LNCAP (cell line): ENCODE measurements at regions not wholly inside any gene's neighbourhood (a gene's known extent, or its start where the extent isn't known, plus 50 kb on each side); places are given as distances from the start of the nearest gene placed in this dataset.

Experiments used
- TF ChIP-seq, protein P1 (sequence below): fragments of 450-650 bp; IDR thresholded peaks from 2 replicates; pipeline ENCODE4 v1.5.1; 2017; ENCODE audit warnings: mild to moderate bottlenecking

- TF ChIP-seq, protein P1, sequence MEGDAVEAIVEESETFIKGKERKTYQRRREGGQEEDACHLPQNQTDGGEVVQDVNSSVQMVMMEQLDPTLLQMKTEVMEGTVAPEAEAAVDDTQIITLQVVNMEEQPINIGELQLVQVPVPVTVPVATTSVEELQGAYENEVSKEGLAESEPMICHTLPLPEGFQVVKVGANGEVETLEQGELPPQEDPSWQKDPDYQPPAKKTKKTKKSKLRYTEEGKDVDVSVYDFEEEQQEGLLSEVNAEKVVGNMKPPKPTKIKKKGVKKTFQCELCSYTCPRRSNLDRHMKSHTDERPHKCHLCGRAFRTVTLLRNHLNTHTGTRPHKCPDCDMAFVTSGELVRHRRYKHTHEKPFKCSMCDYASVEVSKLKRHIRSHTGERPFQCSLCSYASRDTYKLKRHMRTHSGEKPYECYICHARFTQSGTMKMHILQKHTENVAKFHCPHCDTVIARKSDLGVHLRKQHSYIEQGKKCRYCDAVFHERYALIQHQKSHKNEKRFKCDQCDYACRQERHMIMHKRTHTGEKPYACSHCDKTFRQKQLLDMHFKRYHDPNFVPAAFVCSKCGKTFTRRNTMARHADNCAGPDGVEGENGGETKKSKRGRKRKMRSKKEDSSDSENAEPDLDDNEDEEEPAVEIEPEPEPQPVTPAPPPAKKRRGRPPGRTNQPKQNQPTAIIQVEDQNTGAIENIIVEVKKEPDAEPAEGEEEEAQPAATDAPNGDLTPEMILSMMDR = no peak
These were observed 321.6 kb downstream of the PLPP3 start for GRCh38 chr1:56257726-56258125.

DNA sequence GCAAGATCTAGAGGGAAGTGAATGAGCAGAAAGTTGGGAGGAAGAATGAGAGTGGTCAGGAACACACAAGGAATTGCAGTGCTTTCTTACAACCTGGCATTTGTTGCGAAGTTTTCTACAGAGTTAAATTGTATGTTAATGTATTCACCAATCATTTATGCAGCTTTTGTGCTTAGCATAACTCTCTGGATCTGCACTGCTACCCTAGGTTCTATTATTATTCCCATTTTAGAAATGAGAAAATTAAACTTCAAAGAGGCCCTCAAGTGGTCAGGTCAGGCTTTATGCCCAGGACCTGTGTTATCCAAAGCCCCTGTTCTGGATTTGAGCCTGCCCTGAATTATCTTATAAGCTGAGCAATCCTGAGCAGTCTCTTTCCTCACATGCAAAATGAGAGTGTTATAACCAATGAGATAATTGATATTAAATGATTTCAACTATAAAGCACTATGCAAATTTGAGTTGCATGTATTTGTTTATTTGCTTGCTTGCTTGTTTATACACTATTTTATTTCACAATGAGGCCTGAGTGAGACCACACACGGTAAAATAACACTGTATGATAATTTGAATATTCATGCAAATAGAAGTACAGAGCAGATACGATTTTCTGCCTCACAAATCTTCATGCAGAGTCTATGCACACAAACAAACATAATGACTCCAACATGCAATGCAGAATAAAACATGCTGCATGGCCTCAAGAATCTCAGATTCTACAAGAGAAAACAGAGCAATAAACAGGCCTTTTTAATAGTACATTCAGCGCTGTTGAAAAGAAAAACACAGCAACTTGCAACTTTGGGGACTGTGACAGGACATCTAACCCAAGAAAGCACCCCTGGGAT, 323.0 kb downstream of the PLPP3 start:
- TF ChIP-seq, protein P1 = no peak

DNA sequence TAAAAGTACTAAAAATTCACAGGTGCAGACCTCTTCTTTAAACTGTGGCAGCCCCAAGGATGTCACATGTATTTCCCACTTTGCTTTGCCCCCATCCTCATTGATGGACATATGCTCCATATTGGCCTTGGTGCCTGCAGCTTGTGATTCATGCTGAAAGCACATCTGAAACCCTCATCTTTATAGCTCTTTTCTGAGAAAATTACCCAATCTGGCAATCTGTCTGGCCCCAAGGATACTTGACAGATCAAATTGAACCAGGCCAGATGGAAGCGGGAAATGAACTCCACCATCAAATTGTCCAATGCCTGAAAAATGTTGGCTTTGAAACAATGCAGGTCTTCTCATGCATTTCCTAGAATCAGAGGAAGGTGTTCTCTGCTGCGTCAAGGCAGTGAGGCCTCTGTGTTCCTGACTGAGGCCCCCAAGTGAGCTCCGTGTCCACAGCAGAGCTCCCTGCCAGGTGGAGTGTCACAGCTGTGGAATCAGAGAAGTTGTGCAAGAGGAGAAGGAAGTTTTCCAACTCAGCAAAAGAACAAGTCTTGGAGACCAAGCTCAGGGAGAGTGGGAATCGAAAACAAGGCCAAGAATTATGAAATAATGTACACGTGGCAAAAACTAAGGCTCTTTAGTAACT, 323.7 kb downstream of the PLPP3 start:
- TF ChIP-seq, protein P1 = no peak

- TF ChIP-seq, protein P1 = no peak
These were observed 325.2 kb downstream of the PLPP3 start for GRCh38 chr1:56254130-56254529.

GRCh38 chr1:56250809-56251208, 328.6 kb downstream of the PLPP3 start:
- TF ChIP-seq, protein P1 = no peak

GRCh38 chr1:56249234-56249633, 330.1 kb downstream of the PLPP3 start:
- TF ChIP-seq, protein P1 = no peak

GRCh38 chr1:56248138-56248537, 331.2 kb downstream of the PLPP3 start:
- TF ChIP-seq, protein P1 = no peak
